ENCODE measurements at regions not wholly inside any gene's neighbourhood (a gene's known extent, or its start where the extent isn't known, plus 50 kb on each side); places are given as distances from the start of the nearest gene placed in this dataset.
"Not testable (repeated sequence)": the region's sequence is repeated elsewhere in the genome, so short reads cannot be mapped to it uniquely, and the experiment has no call there.

GRCh38 chr2:143928184-143928583 lies 591.7 kb downstream of the ZEB2 start:
- DNase-seq (ENCODE audit: low read depth in 2 of 2) = no peak
- TF ChIP-seq CTCF (IDR thresholded peaks at IDR 0.05; ENCODE audit: low read depth, low read length) = no peak
- H3K4me3 ChIP-seq (replicated peaks in 1 of 2; ENCODE audit: low read depth in 2 of 2, low read length in 2 of 2) = no peak overlapping the region

- DNase-seq (ENCODE audit: low read depth in 2 of 2) = no peak
- no peak for TF ChIP-seq CTCF (IDR thresholded peaks at IDR 0.05; ENCODE audit: low read depth, low read length)
- no peak overlapping the region for H3K4me3 ChIP-seq (replicated peaks in 1 of 2; ENCODE audit: low read depth in 2 of 2, low read length in 2 of 2)
Measured at GRCh38 chr2:143926736-143927135, 593.2 kb downstream of the ZEB2 start.

- not testable (repeated sequence) for H3K4me3 ChIP-seq (replicated peaks in 1 of 2; ENCODE audit: low read depth in 2 of 2, low read length in 2 of 2); DNase-seq (ENCODE audit: low read depth in 2 of 2)
Measured at GRCh38 chr2:143922261-143922830, 597.6 kb downstream of the ZEB2 start.

GRCh38 chr2:143918465-143918989 lies 601.4 kb downstream of the ZEB2 start:
- no peak for DNase-seq (ENCODE audit: low read depth in 2 of 2)
- H3K4me3 ChIP-seq (replicated peaks in 1 of 2; ENCODE audit: low read depth in 2 of 2, low read length in 2 of 2) = no peak overlapping the region
- TF ChIP-seq CTCF (IDR thresholded peaks at IDR 0.05; ENCODE audit: low read depth, low read length) = no peak

- no peak for DNase-seq (ENCODE audit: low read depth in 2 of 2)
Measured at GRCh38 chr2:143916781-143917180, 603.1 kb downstream of the ZEB2 start.

GRCh38 chr2:143909577-143910353 lies 610.2 kb downstream of the ZEB2 start:
- DNase-seq (ENCODE audit: low read depth in 2 of 2) = no peak
- no peak for TF ChIP-seq CTCF (IDR thresholded peaks at IDR 0.05; ENCODE audit: low read depth, low read length)
- no peak overlapping the region for H3K4me3 ChIP-seq (replicated peaks in 1 of 2; ENCODE audit: low read depth in 2 of 2, low read length in 2 of 2)

More at GRCh38 chr2:143916781-143917180, 603.1 kb downstream of the ZEB2 start:
- no peak for TF ChIP-seq CTCF (IDR thresholded peaks at IDR 0.05; ENCODE audit: low read depth, low read length)
- no peak overlapping the region for H3K4me3 ChIP-seq (replicated peaks in 1 of 2; ENCODE audit: low read depth in 2 of 2, low read length in 2 of 2)

- no peak for TF ChIP-seq CTCF (IDR thresholded peaks at IDR 0.05; ENCODE audit: low read depth, low read length)
- no peak overlapping the region for H3K4me3 ChIP-seq (replicated peaks in 1 of 2; ENCODE audit: low read depth in 2 of 2, low read length in 2 of 2)
- no peak for DNase-seq (ENCODE audit: low read depth in 2 of 2)
Measured at GRCh38 chr2:143908843-143909242, 611.1 kb downstream of the ZEB2 start.
